ENCODE measurements at regions not wholly inside any gene's neighbourhood (a gene's known extent, or its start where the extent isn't known, plus 50 kb on each side); places are given as distances from the start of the nearest gene placed in this dataset.

DNA sequence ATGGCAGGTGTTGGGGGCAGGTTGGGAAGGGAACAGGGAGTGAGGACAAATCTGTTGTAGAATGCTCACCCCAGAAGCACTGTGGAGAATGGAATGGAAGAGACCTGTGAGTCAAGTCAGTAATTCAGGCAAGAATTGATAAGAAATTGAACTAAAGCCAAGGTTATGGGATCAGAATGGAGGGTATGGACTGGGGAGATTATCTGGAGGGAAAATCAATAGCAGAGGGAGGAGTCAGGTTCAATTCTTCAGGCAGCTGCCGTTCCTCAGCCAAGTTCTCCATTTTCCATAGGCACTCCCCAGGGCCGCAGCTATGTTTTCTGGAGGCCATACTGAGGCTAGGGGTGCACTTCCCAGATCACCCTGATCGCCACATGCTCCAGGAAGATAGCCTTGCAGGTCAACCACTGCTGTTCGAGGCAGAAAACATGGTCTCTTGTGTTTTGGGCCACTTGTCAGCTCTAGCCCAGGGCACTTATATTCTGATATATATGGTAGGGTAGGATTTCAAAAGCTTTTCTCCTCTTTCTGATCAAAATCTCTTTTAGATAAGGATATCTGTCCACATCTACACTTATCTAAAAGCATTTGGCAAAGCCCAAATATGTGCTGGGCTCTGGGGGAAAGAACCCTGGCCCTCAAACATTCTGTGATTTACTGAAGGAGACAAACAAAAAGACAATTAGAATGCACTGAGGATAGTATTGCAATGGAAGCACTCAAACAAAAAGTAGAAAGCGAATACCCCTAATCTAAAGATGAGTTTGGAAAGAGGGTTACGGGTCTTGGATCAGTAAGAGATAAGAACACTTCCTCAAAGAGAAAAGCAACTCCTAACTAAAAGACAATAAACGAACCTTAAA lies 92.3 kb downstream of the TMEM212 start:
- H3K9me1 ChIP-seq (ENCODE audit: control insufficient read depth, extremely low read depth, insufficient read depth, low read length): no peaks in the 10 kb centered on the region
- TF ChIP-seq EZH2 (IDR thresholded peaks at IDR 0.05; ENCODE audit: low read length): no peak
- TF ChIP-seq, protein P1, sequence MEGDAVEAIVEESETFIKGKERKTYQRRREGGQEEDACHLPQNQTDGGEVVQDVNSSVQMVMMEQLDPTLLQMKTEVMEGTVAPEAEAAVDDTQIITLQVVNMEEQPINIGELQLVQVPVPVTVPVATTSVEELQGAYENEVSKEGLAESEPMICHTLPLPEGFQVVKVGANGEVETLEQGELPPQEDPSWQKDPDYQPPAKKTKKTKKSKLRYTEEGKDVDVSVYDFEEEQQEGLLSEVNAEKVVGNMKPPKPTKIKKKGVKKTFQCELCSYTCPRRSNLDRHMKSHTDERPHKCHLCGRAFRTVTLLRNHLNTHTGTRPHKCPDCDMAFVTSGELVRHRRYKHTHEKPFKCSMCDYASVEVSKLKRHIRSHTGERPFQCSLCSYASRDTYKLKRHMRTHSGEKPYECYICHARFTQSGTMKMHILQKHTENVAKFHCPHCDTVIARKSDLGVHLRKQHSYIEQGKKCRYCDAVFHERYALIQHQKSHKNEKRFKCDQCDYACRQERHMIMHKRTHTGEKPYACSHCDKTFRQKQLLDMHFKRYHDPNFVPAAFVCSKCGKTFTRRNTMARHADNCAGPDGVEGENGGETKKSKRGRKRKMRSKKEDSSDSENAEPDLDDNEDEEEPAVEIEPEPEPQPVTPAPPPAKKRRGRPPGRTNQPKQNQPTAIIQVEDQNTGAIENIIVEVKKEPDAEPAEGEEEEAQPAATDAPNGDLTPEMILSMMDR (optimal IDR thresholded peaks at IDR 0.05 in 1 of 3, IDR thresholded peaks at IDR 0.05 in 1 of 3, conservative IDR thresholded peaks at IDR 0.05 in 1 of 3; ENCODE audit: extremely low read depth in 1 of 3, insufficient read depth in 2 of 3, low read length in 3 of 3): no peak
- H3K9ac ChIP-seq (ENCODE audit: control insufficient read depth, extremely low read depth, insufficient read depth, low read length): no peak overlapping the region
- no peak overlapping the region for H3K27ac ChIP-seq (ENCODE audit: control insufficient read depth, insufficient read depth, low read length)
- DNase-seq (ENCODE audit: low read depth, low spot score) (no peak), FAIRE-seq (no peak)
- dilution Hi-C loops (cut with MboI; ENCODE audit: extremely low pct_ligation_motif_present, low sequenced_read_pairs): no loop called here
- H3K79me2 ChIP-seq (ENCODE audit: control insufficient read depth, insufficient read depth, low read length): no peaks in the 10 kb centered on the region
- H2AFZ ChIP-seq (ENCODE audit: control insufficient read depth, low read length): no peak overlapping the region
- H3K4me3 ChIP-seq (ENCODE audit: control insufficient read depth in 2 of 3, extremely low read depth in 1 of 3, insufficient read depth in 2 of 3, low read depth in 1 of 3, low read length in 3 of 3): no peak overlapping the region
- H4K20me1 ChIP-seq (ENCODE audit: control insufficient read depth, extremely low read depth, insufficient read depth, low read length): no peaks in the 10 kb centered on the region
- H3K27me3 ChIP-seq (ENCODE audit: control insufficient read depth, extremely low read depth, insufficient read depth, low read length): no peaks in the 10 kb centered on the region
- H3K4me1 ChIP-seq (ENCODE audit: control insufficient read depth, extremely low read depth, insufficient read depth, low read length): peaks cover 7% of the 10 kb centered on the region
- no peak overlapping the region for H3K4me2 ChIP-seq (ENCODE audit: control insufficient read depth, extremely low read depth, insufficient read depth, low read depth, low read length)
- no peaks in the 10 kb centered on the region for H3K9me3 ChIP-seq (ENCODE audit: control insufficient read depth, low read depth, low read length)
- H3K36me3 ChIP-seq (ENCODE audit: control insufficient read depth in 2 of 2, extremely low read depth in 1 of 2, insufficient read depth in 2 of 2, low read length in 2 of 2): no peaks in the 10 kb centered on the region

DNA sequence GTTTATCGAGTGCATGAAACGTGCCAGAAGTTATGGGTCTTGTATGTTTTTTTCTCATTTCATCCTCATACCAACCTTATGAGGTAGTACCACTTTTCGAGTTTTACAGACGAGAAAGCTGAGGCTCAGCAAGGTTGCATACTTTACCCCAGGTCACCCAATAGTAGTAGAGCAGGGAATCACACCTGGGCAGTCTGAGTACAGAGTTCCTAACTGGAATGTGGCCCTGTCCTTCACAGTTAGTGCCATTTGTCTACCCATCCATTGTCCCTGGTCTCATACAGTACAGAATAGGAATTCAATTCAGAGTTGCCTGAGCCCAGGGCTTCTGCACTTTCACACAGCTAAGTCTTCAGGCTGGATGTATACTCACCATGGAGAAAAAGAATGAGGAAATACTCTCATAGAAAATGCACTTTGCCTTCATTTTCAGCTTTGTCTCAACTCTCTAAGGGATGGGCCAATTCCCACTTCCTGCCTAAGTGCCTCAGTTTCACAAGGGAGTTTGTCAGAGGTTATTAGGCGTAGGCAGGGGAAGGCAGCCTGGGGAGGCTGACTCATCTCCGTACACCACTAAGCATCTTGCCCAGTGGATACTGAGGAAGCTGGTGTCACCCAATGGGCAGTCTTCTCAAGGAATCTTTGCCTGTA lies 93.2 kb downstream of the TMEM212 start:
- peak; percentile 83 for FAIRE-seq
- no peak overlapping the region for H3K27ac ChIP-seq (ENCODE audit: control insufficient read depth, insufficient read depth, low read length)
- H3K4me2 ChIP-seq (ENCODE audit: control insufficient read depth, extremely low read depth, insufficient read depth, low read depth, low read length): no peak overlapping the region

More for the DNA sequence above, 93.2 kb downstream of the TMEM212 start:
- no peaks in the 10 kb centered on the region for H3K27me3 ChIP-seq (ENCODE audit: control insufficient read depth, extremely low read depth, insufficient read depth, low read length)
- H3K4me3 ChIP-seq (ENCODE audit: control insufficient read depth in 2 of 3, extremely low read depth in 1 of 3, insufficient read depth in 2 of 3, low read depth in 1 of 3, low read length in 3 of 3): no peak overlapping the region
- H3K36me3 ChIP-seq (ENCODE audit: control insufficient read depth in 2 of 2, extremely low read depth in 1 of 2, insufficient read depth in 2 of 2, low read length in 2 of 2): no peaks in the 10 kb centered on the region
- no peaks in the 10 kb centered on the region for H4K20me1 ChIP-seq (ENCODE audit: control insufficient read depth, extremely low read depth, insufficient read depth, low read length)
- peaks cover 7% of the 10 kb centered on the region for H3K4me1 ChIP-seq (ENCODE audit: control insufficient read depth, extremely low read depth, insufficient read depth, low read length)
- dilution Hi-C loops (cut with MboI; ENCODE audit: extremely low pct_ligation_motif_present, low sequenced_read_pairs): no loop called here
- TF ChIP-seq, protein P1 (optimal IDR thresholded peaks at IDR 0.05 in 1 of 3, IDR thresholded peaks at IDR 0.05 in 1 of 3, conservative IDR thresholded peaks at IDR 0.05 in 1 of 3; ENCODE audit: extremely low read depth in 1 of 3, insufficient read depth in 2 of 3, low read length in 3 of 3): no peak
- no peak for TF ChIP-seq EZH2 (IDR thresholded peaks at IDR 0.05; ENCODE audit: low read length)
- no peak overlapping the region for H3K9ac ChIP-seq (ENCODE audit: control insufficient read depth, extremely low read depth, insufficient read depth, low read length)
- no peaks in the 10 kb centered on the region for H3K9me3 ChIP-seq (ENCODE audit: control insufficient read depth, low read depth, low read length)
- DNase-seq (ENCODE audit: low read depth, low spot score): peak; percentile 2
- H3K9me1 ChIP-seq (ENCODE audit: control insufficient read depth, extremely low read depth, insufficient read depth, low read length): no peaks in the 10 kb centered on the region
- no peaks in the 10 kb centered on the region for H3K79me2 ChIP-seq (ENCODE audit: control insufficient read depth, insufficient read depth, low read length)
- H2AFZ ChIP-seq (ENCODE audit: control insufficient read depth, low read length): peak overlapping the region; percentile 18

All from keratinocyte (primary cell).